ENCODE measurements at regions not wholly inside any gene's neighbourhood (a gene's known extent, or its start where the extent isn't known, plus 50 kb on each side); places are given as distances from the start of the nearest gene placed in this dataset.
"Not testable (repeated sequence)": the region's sequence is repeated elsewhere in the genome, so short reads cannot be mapped to it uniquely, and the experiment has no call there.

DNA sequence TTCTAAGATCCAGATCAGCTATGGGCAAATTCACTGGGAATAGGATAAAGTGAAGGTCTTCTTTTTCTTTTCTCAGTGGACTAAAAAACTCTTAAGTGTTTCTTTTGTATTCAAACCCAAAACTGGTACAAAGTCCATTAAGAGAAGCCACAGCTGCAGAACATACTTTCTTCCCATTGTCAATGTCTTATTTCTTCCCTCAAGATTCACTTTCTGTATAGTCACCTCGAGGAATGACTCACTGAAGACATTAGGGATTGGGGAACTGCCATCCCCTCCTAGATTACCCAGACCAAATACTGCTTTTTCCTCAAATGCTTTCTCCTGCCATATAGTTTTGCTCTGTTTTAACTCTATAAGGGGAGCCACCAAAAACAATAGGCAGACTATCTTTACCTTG, 117.4 kb upstream of the SYT13 start:
- TF ChIP-seq, protein P1, sequence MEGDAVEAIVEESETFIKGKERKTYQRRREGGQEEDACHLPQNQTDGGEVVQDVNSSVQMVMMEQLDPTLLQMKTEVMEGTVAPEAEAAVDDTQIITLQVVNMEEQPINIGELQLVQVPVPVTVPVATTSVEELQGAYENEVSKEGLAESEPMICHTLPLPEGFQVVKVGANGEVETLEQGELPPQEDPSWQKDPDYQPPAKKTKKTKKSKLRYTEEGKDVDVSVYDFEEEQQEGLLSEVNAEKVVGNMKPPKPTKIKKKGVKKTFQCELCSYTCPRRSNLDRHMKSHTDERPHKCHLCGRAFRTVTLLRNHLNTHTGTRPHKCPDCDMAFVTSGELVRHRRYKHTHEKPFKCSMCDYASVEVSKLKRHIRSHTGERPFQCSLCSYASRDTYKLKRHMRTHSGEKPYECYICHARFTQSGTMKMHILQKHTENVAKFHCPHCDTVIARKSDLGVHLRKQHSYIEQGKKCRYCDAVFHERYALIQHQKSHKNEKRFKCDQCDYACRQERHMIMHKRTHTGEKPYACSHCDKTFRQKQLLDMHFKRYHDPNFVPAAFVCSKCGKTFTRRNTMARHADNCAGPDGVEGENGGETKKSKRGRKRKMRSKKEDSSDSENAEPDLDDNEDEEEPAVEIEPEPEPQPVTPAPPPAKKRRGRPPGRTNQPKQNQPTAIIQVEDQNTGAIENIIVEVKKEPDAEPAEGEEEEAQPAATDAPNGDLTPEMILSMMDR (IDR thresholded peaks at IDR 0.05; ENCODE audit: low read length): not testable (repeated sequence)
- not testable (repeated sequence) for TF ChIP-seq EZH2 (IDR thresholded peaks at IDR 0.05; ENCODE audit: borderline replicate concordance, low read length)
